ENCODE measurements at regions not wholly inside any gene's neighbourhood (a gene's known extent, or its start where the extent isn't known, plus 50 kb on each side); places are given as distances from the start of the nearest gene placed in this dataset.

DNA sequence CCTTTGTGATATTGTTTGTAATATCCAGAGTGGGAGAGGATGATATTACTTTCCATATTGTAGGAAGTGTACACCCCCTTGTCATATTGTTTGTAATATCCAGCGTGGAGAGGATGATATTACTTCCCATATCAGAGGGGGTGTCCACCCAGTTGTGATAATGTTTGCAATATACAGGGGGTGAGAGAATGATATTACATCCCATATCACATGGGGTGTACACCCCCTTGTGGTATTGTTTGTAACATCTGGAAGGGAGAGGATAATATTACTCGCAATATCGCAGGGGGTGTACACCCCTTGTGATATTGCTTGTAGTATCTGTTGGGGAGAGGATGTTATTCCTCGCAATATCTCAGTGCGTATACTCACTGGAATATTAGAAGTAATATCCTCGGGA is 61.5 kb downstream of the PRSS23 start:
- no peak overlapping the region for H3K4me3 Mint-ChIP-seq (ENCODE audit: unreplicated experiment)
- Histone ChIP-seq H3K4me3 (ENCODE audit: insufficient read depth, low read depth, low read length) (no peak overlapping the region), H4K20me1 (ENCODE audit: insufficient read depth, low read length) (no peaks in the 10 kb centered on the region), H2AFZ (ENCODE audit: low read depth, low read length) (no peak overlapping the region), H3K9me3 (ENCODE audit: insufficient read depth, low read depth, low read length) (no peaks in the 10 kb centered on the region), H3K9ac (ENCODE audit: low read length) (no peak overlapping the region), H3K27me3 (ENCODE audit: insufficient read depth, low read length) (no peaks in the 10 kb centered on the region), H3K79me2 (ENCODE audit: insufficient read depth, low read length) (no peaks in the 10 kb centered on the region), H3K36me3 (ENCODE audit: insufficient read depth, low read length) (no peaks in the 10 kb centered on the region), H3K4me2 (ENCODE audit: low read length) (no peak overlapping the region), H3K27ac (ENCODE audit: low read depth, low read length) (no peak overlapping the region), H3K4me1 (ENCODE audit: insufficient read depth, low read length) (no peaks in the 10 kb centered on the region)
- no peak overlapping the region for H3K27ac Mint-ChIP-seq (ENCODE audit: unreplicated experiment)
- H3K4me1 Mint-ChIP-seq (ENCODE audit: low read depth, unreplicated experiment) = peaks cover 2% of the 10 kb centered on the region
- no peak for FAIRE-seq
- H3K27me3 Mint-ChIP-seq (ENCODE audit: low read depth, unreplicated experiment) = no peaks in the 10 kb centered on the region
- TF ChIP-seq, protein P1, sequence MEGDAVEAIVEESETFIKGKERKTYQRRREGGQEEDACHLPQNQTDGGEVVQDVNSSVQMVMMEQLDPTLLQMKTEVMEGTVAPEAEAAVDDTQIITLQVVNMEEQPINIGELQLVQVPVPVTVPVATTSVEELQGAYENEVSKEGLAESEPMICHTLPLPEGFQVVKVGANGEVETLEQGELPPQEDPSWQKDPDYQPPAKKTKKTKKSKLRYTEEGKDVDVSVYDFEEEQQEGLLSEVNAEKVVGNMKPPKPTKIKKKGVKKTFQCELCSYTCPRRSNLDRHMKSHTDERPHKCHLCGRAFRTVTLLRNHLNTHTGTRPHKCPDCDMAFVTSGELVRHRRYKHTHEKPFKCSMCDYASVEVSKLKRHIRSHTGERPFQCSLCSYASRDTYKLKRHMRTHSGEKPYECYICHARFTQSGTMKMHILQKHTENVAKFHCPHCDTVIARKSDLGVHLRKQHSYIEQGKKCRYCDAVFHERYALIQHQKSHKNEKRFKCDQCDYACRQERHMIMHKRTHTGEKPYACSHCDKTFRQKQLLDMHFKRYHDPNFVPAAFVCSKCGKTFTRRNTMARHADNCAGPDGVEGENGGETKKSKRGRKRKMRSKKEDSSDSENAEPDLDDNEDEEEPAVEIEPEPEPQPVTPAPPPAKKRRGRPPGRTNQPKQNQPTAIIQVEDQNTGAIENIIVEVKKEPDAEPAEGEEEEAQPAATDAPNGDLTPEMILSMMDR (IDR thresholded peaks at IDR 0.05; ENCODE audit: insufficient read depth, low read depth, low read length) = no peak
- TF ChIP-seq EZH2 (IDR thresholded peaks at IDR 0.05; ENCODE audit: insufficient read depth, low read length) = no peak
- no peak for DNase-seq (ENCODE audit: low read depth)
- no peaks in the 10 kb centered on the region for H3K9me3 Mint-ChIP-seq (ENCODE audit: unreplicated experiment)
- H3K36me3 Mint-ChIP-seq (ENCODE audit: low read depth, unreplicated experiment) = peaks cover 12% of the 10 kb centered on the region

DNA sequence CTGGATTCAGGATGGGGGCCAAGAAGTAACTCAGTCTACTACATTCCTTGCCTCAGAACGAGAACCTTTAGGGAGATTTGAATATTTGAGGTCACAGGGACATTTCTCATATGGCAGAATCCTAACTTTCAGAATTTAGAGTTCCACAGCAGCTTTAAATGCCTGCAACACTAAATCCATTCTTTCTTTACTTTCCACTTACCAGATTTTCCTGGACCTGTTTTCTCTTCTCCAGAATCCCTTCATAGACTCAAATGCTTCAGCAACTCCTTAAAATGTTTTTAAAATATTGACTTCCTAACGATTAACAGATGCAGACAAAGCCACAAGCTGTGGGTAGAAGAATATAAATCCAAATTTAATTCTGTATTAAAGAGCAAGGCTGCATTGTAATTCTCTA is 63.1 kb downstream of the PRSS23 start:
- Mint-ChIP-seq H3K27ac (ENCODE audit: unreplicated experiment) (no peak overlapping the region), H3K27me3 (ENCODE audit: low read depth, unreplicated experiment) (no peaks in the 10 kb centered on the region), H3K4me1 (ENCODE audit: low read depth, unreplicated experiment) (peaks cover 2% of the 10 kb centered on the region), H3K9me3 (ENCODE audit: unreplicated experiment) (no peaks in the 10 kb centered on the region), H3K36me3 (ENCODE audit: low read depth, unreplicated experiment) (peaks cover 4% of the 10 kb centered on the region), H3K4me3 (ENCODE audit: unreplicated experiment) (no peak overlapping the region)
- Histone ChIP-seq H3K79me2 (ENCODE audit: insufficient read depth, low read length) (no peaks in the 10 kb centered on the region), H3K27me3 (ENCODE audit: insufficient read depth, low read length) (no peaks in the 10 kb centered on the region), H3K9me3 (ENCODE audit: insufficient read depth, low read depth, low read length) (no peaks in the 10 kb centered on the region), H4K20me1 (ENCODE audit: insufficient read depth, low read length) (no peaks in the 10 kb centered on the region), H3K27ac (ENCODE audit: low read depth, low read length) (no peak overlapping the region), H3K9ac (ENCODE audit: low read length) (no peak overlapping the region), H2AFZ (ENCODE audit: low read depth, low read length) (no peak overlapping the region), H3K4me2 (ENCODE audit: low read length) (no peak overlapping the region), H3K4me3 (ENCODE audit: insufficient read depth, low read depth, low read length) (no peak overlapping the region), H3K36me3 (ENCODE audit: insufficient read depth, low read length) (no peaks in the 10 kb centered on the region), H3K4me1 (ENCODE audit: insufficient read depth, low read length) (no peaks in the 10 kb centered on the region)
- TF ChIP-seq, protein P1 (IDR thresholded peaks at IDR 0.05; ENCODE audit: insufficient read depth, low read depth, low read length) = no peak
- TF ChIP-seq EZH2 (IDR thresholded peaks at IDR 0.05; ENCODE audit: insufficient read depth, low read length) = no peak
- FAIRE-seq (peak; percentile 5), DNase-seq (ENCODE audit: low read depth) (no peak)

DNA sequence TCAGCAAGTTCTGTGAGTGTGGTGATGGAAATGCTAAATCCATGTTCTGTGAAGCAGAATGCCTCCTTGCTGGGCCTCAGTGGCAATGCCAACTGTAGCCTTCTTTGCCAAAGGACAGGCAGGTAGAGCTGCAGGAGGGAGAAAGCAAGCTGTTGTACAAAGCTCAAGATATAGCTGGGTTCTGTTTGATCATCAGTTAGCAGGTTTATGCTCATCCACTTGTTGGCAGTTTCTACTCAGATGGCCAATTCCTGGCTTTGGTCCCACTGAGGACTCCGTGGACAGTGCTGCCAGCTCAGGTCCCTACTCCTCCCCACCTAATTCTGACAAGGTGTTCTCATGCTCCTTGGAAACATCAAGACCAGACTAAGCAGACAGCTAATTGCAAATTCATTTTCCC is 65.1 kb downstream of the PRSS23 start:
- H3K27ac ChIP-seq (ENCODE audit: low read depth, low read length) = no peak overlapping the region
- H3K4me2 ChIP-seq (ENCODE audit: low read length) = no peak overlapping the region
- Mint-ChIP-seq H3K9me3 (ENCODE audit: unreplicated experiment) (no peaks in the 10 kb centered on the region), H3K27ac (ENCODE audit: unreplicated experiment) (no peak overlapping the region), H3K4me3 (ENCODE audit: unreplicated experiment) (no peak overlapping the region), H3K36me3 (ENCODE audit: low read depth, unreplicated experiment) (peaks cover 4% of the 10 kb centered on the region), H3K4me1 (ENCODE audit: low read depth, unreplicated experiment) (peaks cover 5% of the 10 kb centered on the region), H3K27me3 (ENCODE audit: low read depth, unreplicated experiment) (no peaks in the 10 kb centered on the region)
- no peak overlapping the region for H3K9ac ChIP-seq (ENCODE audit: low read length)
- no peaks in the 10 kb centered on the region for H4K20me1 ChIP-seq (ENCODE audit: insufficient read depth, low read length)
- H3K79me2 ChIP-seq (ENCODE audit: insufficient read depth, low read length) = no peaks in the 10 kb centered on the region
- H3K27me3 ChIP-seq (ENCODE audit: insufficient read depth, low read length) = no peaks in the 10 kb centered on the region
- TF ChIP-seq, protein P1 (IDR thresholded peaks at IDR 0.05; ENCODE audit: insufficient read depth, low read depth, low read length) = no peak
- no peak for TF ChIP-seq EZH2 (IDR thresholded peaks at IDR 0.05; ENCODE audit: insufficient read depth, low read length)
- no peak overlapping the region for H3K4me3 ChIP-seq (ENCODE audit: insufficient read depth, low read depth, low read length)
- no peak overlapping the region for H2AFZ ChIP-seq (ENCODE audit: low read depth, low read length)
- FAIRE-seq = no peak
- no peaks in the 10 kb centered on the region for H3K4me1 ChIP-seq (ENCODE audit: insufficient read depth, low read length)
- DNase-seq (ENCODE audit: low read depth) = no peak
- H3K36me3 ChIP-seq (ENCODE audit: insufficient read depth, low read length) = no peaks in the 10 kb centered on the region
- no peaks in the 10 kb centered on the region for H3K9me3 ChIP-seq (ENCODE audit: insufficient read depth, low read depth, low read length)
